ENCODE measurements at regions not wholly inside any gene's neighbourhood (a gene's known extent, or its start where the extent isn't known, plus 50 kb on each side); places are given as distances from the start of the nearest gene placed in this dataset.

GRCh38 chr5:93800988-93801811 lies 59.8 kb upstream of the POU5F2 start:
- TF ChIP-seq CTCF (IDR thresholded peaks at IDR 0.05; ENCODE audit: unreplicated experiment) = peak; percentile 71
- Mint-ChIP-seq H3K4me3 (no peak overlapping the region), H3K27ac (peak overlapping the region; percentile 25), H3K4me1 (peaks cover 4% of the 10 kb centered on the region), H3K36me3 (no peaks in the 10 kb centered on the region), H3K27me3 (ENCODE audit: low read depth) (no peaks in the 10 kb centered on the region), H3K9me3 (no peaks in the 10 kb centered on the region)
- DNase-seq (ENCODE audit: low spot score in 2 of 2, unreplicated experiment in 2 of 2) = no peak

GRCh38 chr5:93794954-93795353 lies 53.6 kb upstream of the POU5F2 start:
- no peak for TF ChIP-seq CTCF (IDR thresholded peaks at IDR 0.05; ENCODE audit: unreplicated experiment)

GRCh38 chr5:93793159-93793781 lies 51.9 kb upstream of the POU5F2 start:
- no peak for DNase-seq (ENCODE audit: low spot score in 2 of 2, unreplicated experiment in 2 of 2)
- TF ChIP-seq CTCF (IDR thresholded peaks at IDR 0.05; ENCODE audit: unreplicated experiment) = no peak
- Mint-ChIP-seq H3K36me3 (peaks cover 13% of the 10 kb centered on the region), H3K27me3 (ENCODE audit: low read depth) (no peaks in the 10 kb centered on the region), H3K4me1 (peaks cover 7% of the 10 kb centered on the region), H3K4me3 (no peak overlapping the region), H3K27ac (no peak overlapping the region), H3K9me3 (peaks cover 3% of the 10 kb centered on the region)

More at GRCh38 chr5:93794954-93795353, 53.6 kb upstream of the POU5F2 start:
- H3K27ac Mint-ChIP-seq = no peak overlapping the region
- no peak overlapping the region for H3K4me3 Mint-ChIP-seq
- DNase-seq (ENCODE audit: low spot score in 2 of 2, unreplicated experiment in 2 of 2) = no peak
- H3K36me3 Mint-ChIP-seq = peaks cover 13% of the 10 kb centered on the region
- no peaks in the 10 kb centered on the region for H3K27me3 Mint-ChIP-seq (ENCODE audit: low read depth)
- peaks cover 4% of the 10 kb centered on the region for H3K4me1 Mint-ChIP-seq
- peaks cover 3% of the 10 kb centered on the region for H3K9me3 Mint-ChIP-seq

- Mint-ChIP-seq H3K4me3 (no peak overlapping the region), H3K9me3 (peaks cover 3% of the 10 kb centered on the region), H3K27ac (no peak overlapping the region), H3K27me3 (ENCODE audit: low read depth) (no peaks in the 10 kb centered on the region), H3K4me1 (peaks cover 13% of the 10 kb centered on the region), H3K36me3 (peaks cover 13% of the 10 kb centered on the region)
- TF ChIP-seq CTCF (IDR thresholded peaks at IDR 0.05; ENCODE audit: unreplicated experiment) = no peak
- no peak for DNase-seq (ENCODE audit: low spot score in 2 of 2, unreplicated experiment in 2 of 2)
Observed at GRCh38 chr5:93791518-93791972, 50.1 kb upstream of the POU5F2 start.
